ENCODE measurements at regions not wholly inside any gene's neighbourhood (a gene's known extent, or its start where the extent isn't known, plus 50 kb on each side); places are given as distances from the start of the nearest gene placed in this dataset.

DNA sequence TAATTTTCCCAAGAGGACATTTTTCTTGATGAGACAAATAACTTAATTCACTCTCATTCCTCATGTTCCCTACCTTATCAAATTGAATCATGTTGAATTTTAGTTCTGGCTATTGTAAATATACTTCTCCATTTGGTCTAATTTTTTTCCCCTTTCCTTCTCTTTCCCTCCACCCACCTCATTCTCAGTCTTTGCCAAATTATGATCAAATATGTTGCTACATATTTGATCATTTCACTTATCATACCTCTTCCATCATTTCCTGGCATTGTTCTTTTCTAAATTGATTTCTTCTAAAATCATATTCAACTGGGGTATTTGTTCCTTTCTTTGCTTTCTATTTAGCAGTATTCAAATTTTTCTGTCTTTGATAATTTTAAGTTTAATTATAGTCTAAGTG is 52.3 kb downstream of the HDGFL1 start:
- peaks cover 10% of the 10 kb centered on the region; the same call in 1 of the 2 replicates for H3K4me1 ChIP-seq (ENCODE audit: control insufficient read depth, insufficient read depth, low read length)
- no peak overlapping the region for H3K9ac ChIP-seq (ENCODE audit: low read length)
- H3K36me3 ChIP-seq (ENCODE audit: control insufficient read depth, insufficient read depth, low read length), result no peaks in the 10 kb centered on the region
- peaks cover 5% of the 10 kb centered on the region; the same call in 1 of the 2 replicates for H3K9me3 ChIP-seq (ENCODE audit: control insufficient read depth, insufficient read depth, low read depth, low read length)
- no peak overlapping the region for H3K4me3 ChIP-seq (ENCODE audit: low read depth, low read length)
- no peak overlapping the region for H3K27ac ChIP-seq (ENCODE audit: low read depth, low read length)
- no peaks in the 10 kb centered on the region for H3K27me3 ChIP-seq (ENCODE audit: control insufficient read depth, insufficient read depth, low read length)

DNA sequence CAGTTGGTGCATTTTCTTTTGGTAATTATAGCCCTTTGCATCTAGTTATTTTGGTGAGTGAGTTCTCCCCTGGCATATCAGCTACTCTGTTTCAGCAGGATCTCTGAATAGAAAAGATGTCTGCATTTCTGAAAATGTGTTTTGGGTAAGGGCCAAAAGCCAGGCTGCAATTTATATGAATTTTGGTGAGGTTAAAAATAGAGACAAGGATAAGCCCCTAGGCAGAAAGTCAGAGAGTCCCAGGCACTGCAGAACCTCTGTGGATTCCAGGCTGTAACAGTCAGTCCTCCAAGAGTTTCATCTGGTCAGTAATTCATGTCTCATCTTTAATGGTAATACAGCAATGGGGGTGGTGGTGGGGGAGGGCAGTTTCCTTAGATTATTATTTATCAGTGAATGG is 53.0 kb downstream of the HDGFL1 start:
- no peak overlapping the region for H3K27ac ChIP-seq (ENCODE audit: low read depth, low read length)
- peaks cover 3% of the 10 kb centered on the region; the same call in 1 of the 2 replicates for H3K9me3 ChIP-seq (ENCODE audit: control insufficient read depth, insufficient read depth, low read depth, low read length)
- H3K36me3 ChIP-seq (ENCODE audit: control insufficient read depth, insufficient read depth, low read length), result no peaks in the 10 kb centered on the region

GRCh38 chr6:22622813-22623212 is 53.4 kb downstream of the HDGFL1 start:
- peaks cover 10% of the 10 kb centered on the region; the same call in 1 of the 2 replicates for H3K4me1 ChIP-seq (ENCODE audit: control insufficient read depth, insufficient read depth, low read length)
- H3K9me3 ChIP-seq (ENCODE audit: control insufficient read depth, insufficient read depth, low read depth, low read length), result peaks cover 3% of the 10 kb centered on the region; the same call in 1 of the 2 replicates
- no peak overlapping the region for H3K4me3 ChIP-seq (ENCODE audit: low read depth, low read length)
- no peak overlapping the region for H3K27ac ChIP-seq (ENCODE audit: low read depth, low read length)
- no peaks in the 10 kb centered on the region for H3K27me3 ChIP-seq (ENCODE audit: control insufficient read depth, insufficient read depth, low read length)
- H3K36me3 ChIP-seq (ENCODE audit: control insufficient read depth, insufficient read depth, low read length), result no peaks in the 10 kb centered on the region
- H3K9ac ChIP-seq (ENCODE audit: low read length), result no peak overlapping the region

More for the DNA sequence above, 53.0 kb downstream of the HDGFL1 start:
- Histone ChIP-seq H3K27me3 (ENCODE audit: control insufficient read depth, insufficient read depth, low read length) (no peaks in the 10 kb centered on the region), H3K4me1 (ENCODE audit: control insufficient read depth, insufficient read depth, low read length) (peaks cover 10% of the 10 kb centered on the region; the same call in 1 of the 2 replicates), H3K4me3 (ENCODE audit: low read depth, low read length) (no peak overlapping the region), H3K9ac (ENCODE audit: low read length) (no peak overlapping the region)

- Histone ChIP-seq H3K9ac (ENCODE audit: low read length) (no peak overlapping the region), H3K36me3 (ENCODE audit: control insufficient read depth, insufficient read depth, low read length) (no peaks in the 10 kb centered on the region), H3K27me3 (ENCODE audit: control insufficient read depth, insufficient read depth, low read length) (no peaks in the 10 kb centered on the region), H3K9me3 (ENCODE audit: control insufficient read depth, insufficient read depth, low read depth, low read length) (no peaks in the 10 kb centered on the region), H3K27ac (ENCODE audit: low read depth, low read length) (no peak overlapping the region), H3K4me1 (ENCODE audit: control insufficient read depth, insufficient read depth, low read length) (peaks cover 10% of the 10 kb centered on the region; the same call in 1 of the 2 replicates), H3K4me3 (ENCODE audit: low read depth, low read length) (no peak overlapping the region)
These were observed 58.3 kb downstream of the HDGFL1 start for GRCh38 chr6:22627644-22628043.

DNA sequence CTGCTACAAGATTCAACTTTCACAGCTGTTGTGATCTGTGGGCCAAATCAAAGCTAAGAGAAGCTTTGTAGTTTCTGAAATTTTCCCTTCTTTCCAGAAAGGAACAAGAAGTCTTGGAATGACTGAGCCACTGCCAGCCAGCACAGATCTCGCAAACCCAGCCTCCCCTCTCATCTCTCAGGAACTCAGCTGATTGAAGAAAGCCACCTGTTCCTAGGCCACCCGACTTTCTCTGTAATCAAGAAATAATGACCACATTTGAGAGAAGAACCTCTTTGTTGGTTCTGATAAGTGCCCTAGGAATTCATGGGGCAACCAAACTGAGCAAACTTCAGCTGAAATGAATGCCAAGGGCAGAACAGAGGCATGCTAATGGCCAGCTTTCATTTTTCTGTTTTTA is 61.7 kb downstream of the HDGFL1 start:
- no peaks in the 10 kb centered on the region for H3K9me3 ChIP-seq (ENCODE audit: control insufficient read depth, insufficient read depth, low read depth, low read length)
- no peaks in the 10 kb centered on the region for H3K36me3 ChIP-seq (ENCODE audit: control insufficient read depth, insufficient read depth, low read length)
- no peaks in the 10 kb centered on the region for H3K4me1 ChIP-seq (ENCODE audit: control insufficient read depth, insufficient read depth, low read length)
- no peaks in the 10 kb centered on the region for H3K27me3 ChIP-seq (ENCODE audit: control insufficient read depth, insufficient read depth, low read length)
- H3K4me3 ChIP-seq (ENCODE audit: low read depth, low read length), result no peak overlapping the region
- H3K9ac ChIP-seq (ENCODE audit: low read length), result no peak overlapping the region
- H3K27ac ChIP-seq (ENCODE audit: low read depth, low read length), result no peak overlapping the region

- Histone ChIP-seq H3K36me3 (ENCODE audit: control insufficient read depth, insufficient read depth, low read length) (no peaks in the 10 kb centered on the region), H3K4me3 (ENCODE audit: low read depth, low read length) (no peak overlapping the region), H3K9me3 (ENCODE audit: control insufficient read depth, insufficient read depth, low read depth, low read length) (no peaks in the 10 kb centered on the region), H3K27ac (ENCODE audit: low read depth, low read length) (no peak overlapping the region), H3K9ac (ENCODE audit: low read length) (no peak overlapping the region), H3K4me1 (ENCODE audit: control insufficient read depth, insufficient read depth, low read length) (no peaks in the 10 kb centered on the region), H3K27me3 (ENCODE audit: control insufficient read depth, insufficient read depth, low read length) (no peaks in the 10 kb centered on the region)
These were observed 63.3 kb downstream of the HDGFL1 start for GRCh38 chr6:22632581-22633145.

- no peaks in the 10 kb centered on the region for H3K27me3 ChIP-seq (ENCODE audit: control insufficient read depth, insufficient read depth, low read length)
- H3K4me3 ChIP-seq (ENCODE audit: low read depth, low read length), result no peak overlapping the region
- no peaks in the 10 kb centered on the region for H3K4me1 ChIP-seq (ENCODE audit: control insufficient read depth, insufficient read depth, low read length)
- H3K27ac ChIP-seq (ENCODE audit: low read depth, low read length), result no peak overlapping the region
- H3K9ac ChIP-seq (ENCODE audit: low read length), result no peak overlapping the region
- no peaks in the 10 kb centered on the region for H3K9me3 ChIP-seq (ENCODE audit: control insufficient read depth, insufficient read depth, low read depth, low read length)
- H3K36me3 ChIP-seq (ENCODE audit: control insufficient read depth, insufficient read depth, low read length), result no peaks in the 10 kb centered on the region
These were observed 67.1 kb downstream of the HDGFL1 start for GRCh38 chr6:22636452-22636851.

- Histone ChIP-seq H3K9me3 (ENCODE audit: control insufficient read depth, insufficient read depth, low read depth, low read length) (no peaks in the 10 kb centered on the region), H3K4me3 (ENCODE audit: low read depth, low read length) (no peak overlapping the region), H3K4me1 (ENCODE audit: control insufficient read depth, insufficient read depth, low read length) (no peaks in the 10 kb centered on the region), H3K36me3 (ENCODE audit: control insufficient read depth, insufficient read depth, low read length) (no peaks in the 10 kb centered on the region), H3K27me3 (ENCODE audit: control insufficient read depth, insufficient read depth, low read length) (no peaks in the 10 kb centered on the region), H3K9ac (ENCODE audit: low read length) (no peak overlapping the region), H3K27ac (ENCODE audit: low read depth, low read length) (no peak overlapping the region)
These were observed 68.4 kb downstream of the HDGFL1 start for GRCh38 chr6:22637782-22638181.

DNA sequence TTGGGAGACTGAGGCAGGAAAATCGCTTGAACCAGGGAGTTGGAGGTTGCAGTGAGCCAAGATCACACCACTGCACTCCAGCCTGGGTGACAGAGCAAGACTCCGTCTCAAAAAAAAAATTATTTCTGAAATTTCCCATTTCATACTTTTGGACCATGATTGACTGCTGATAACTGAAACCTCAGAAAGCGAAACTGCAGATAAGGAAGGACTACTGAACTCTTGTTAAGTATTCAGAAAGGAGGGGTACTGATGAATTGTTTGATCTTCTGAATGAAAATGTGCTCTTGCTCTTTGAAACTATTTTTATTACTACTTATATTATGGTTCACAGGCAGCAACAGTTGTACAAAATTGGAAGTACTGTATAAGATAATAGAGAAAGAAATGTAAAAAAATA is 69.0 kb downstream of the HDGFL1 start:
- H3K27me3 ChIP-seq (ENCODE audit: control insufficient read depth, insufficient read depth, low read length), result no peaks in the 10 kb centered on the region
- no peaks in the 10 kb centered on the region for H3K4me1 ChIP-seq (ENCODE audit: control insufficient read depth, insufficient read depth, low read length)
- no peak overlapping the region for H3K27ac ChIP-seq (ENCODE audit: low read depth, low read length)
- no peaks in the 10 kb centered on the region for H3K36me3 ChIP-seq (ENCODE audit: control insufficient read depth, insufficient read depth, low read length)
- H3K4me3 ChIP-seq (ENCODE audit: low read depth, low read length), result no peak overlapping the region
- H3K9ac ChIP-seq (ENCODE audit: low read length), result no peak overlapping the region
- H3K9me3 ChIP-seq (ENCODE audit: control insufficient read depth, insufficient read depth, low read depth, low read length), result no peaks in the 10 kb centered on the region

DNA sequence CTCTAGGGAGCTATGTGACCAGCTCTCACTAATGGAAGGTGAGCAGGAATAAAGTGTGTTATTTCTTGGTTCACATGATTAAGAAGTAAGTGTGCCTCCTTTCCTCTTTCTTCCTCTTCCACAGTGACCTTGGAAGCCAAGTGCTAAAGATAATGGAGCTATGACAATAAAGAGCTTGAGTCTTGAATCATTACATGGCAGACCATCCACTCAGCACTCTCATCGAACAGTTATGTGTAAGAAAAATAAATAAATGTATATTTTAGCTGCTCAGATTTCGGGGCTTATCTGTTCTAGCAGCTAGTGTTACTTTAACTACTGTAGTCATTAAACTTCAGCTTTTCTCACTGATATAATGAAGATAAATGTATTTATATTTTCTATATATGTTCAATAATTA is 72.9 kb downstream of the HDGFL1 start:
- H3K4me1 ChIP-seq (ENCODE audit: control insufficient read depth, insufficient read depth, low read length), result no peaks in the 10 kb centered on the region
- H3K27ac ChIP-seq (ENCODE audit: low read depth, low read length), result no peak overlapping the region
- H3K36me3 ChIP-seq (ENCODE audit: control insufficient read depth, insufficient read depth, low read length), result no peaks in the 10 kb centered on the region
- H3K9me3 ChIP-seq (ENCODE audit: control insufficient read depth, insufficient read depth, low read depth, low read length), result no peaks in the 10 kb centered on the region
- no peaks in the 10 kb centered on the region for H3K27me3 ChIP-seq (ENCODE audit: control insufficient read depth, insufficient read depth, low read length)
- H3K9ac ChIP-seq (ENCODE audit: low read length), result no peak overlapping the region
- no peak overlapping the region for H3K4me3 ChIP-seq (ENCODE audit: low read depth, low read length)

DNA sequence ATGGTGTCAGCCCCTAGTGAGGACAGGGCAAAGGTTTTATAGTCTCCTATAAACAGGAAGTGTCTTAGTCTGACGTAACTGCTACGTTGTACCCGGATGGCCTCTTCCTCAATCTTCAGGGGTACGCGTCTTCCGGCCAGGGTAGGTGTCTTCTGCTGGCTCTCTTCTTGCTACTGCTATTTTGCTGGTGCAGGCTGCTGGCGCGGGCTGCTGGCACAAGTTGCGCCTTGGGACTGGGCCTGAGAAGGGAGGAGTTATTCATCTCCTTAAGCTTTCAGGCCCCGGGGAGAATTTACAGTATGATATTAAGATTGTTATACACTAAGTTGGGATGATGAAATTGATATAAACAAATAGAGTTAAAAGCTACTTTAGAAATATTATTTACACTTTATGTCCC is 74.4 kb downstream of the HDGFL1 start:
- H3K27me3 ChIP-seq (ENCODE audit: control insufficient read depth, insufficient read depth, low read length), result no peaks in the 10 kb centered on the region
- H3K4me3 ChIP-seq (ENCODE audit: low read depth, low read length), result no peak overlapping the region

More for the DNA sequence above, 74.4 kb downstream of the HDGFL1 start:
- Histone ChIP-seq H3K27ac (ENCODE audit: low read depth, low read length) (no peak overlapping the region), H3K4me1 (ENCODE audit: control insufficient read depth, insufficient read depth, low read length) (no peaks in the 10 kb centered on the region; the same call in 1 of the 2 replicates), H3K36me3 (ENCODE audit: control insufficient read depth, insufficient read depth, low read length) (no peaks in the 10 kb centered on the region), H3K9me3 (ENCODE audit: control insufficient read depth, insufficient read depth, low read depth, low read length) (no peaks in the 10 kb centered on the region), H3K9ac (ENCODE audit: low read length) (no peak overlapping the region)

Measured in HUES6 (cell line).